ENCODE measurements at regions not wholly inside any gene's neighbourhood (a gene's known extent, or its start where the extent isn't known, plus 50 kb on each side); places are given as distances from the start of the nearest gene placed in this dataset.

- TF ChIP-seq GLIS3 (CRISPR knock-in tag; IDR thresholded peaks at IDR 0.05) (no peak), ZNF70 (CRISPR knock-in tag; IDR thresholded peaks at IDR 0.05) (no peak), PPARA (CRISPR knock-in tag; IDR thresholded peaks at IDR 0.05; ENCODE audit: borderline replicate concordance) (no peak), ZNF565 (CRISPR knock-in tag; conservative IDR thresholded peaks at IDR 0.05; ENCODE audit: low read depth) (no peak), ISL1 (CRISPR knock-in tag; IDR thresholded peaks at IDR 0.05) (no peak), TSHZ2 (CRISPR knock-in tag; IDR thresholded peaks at IDR 0.05) (no peak), CSRNP3 (CRISPR knock-in tag; IDR thresholded peaks at IDR 0.05) (no peak)
- peak; percentile 24; the same call in 1 of the 3 replicates for ATAC-seq
Measured at GRCh38 chr1:94335447-94335846, 82.7 kb upstream of the ABCD3 start.

- ATAC-seq: peak; percentile 9
- TF ChIP-seq ARNTL (CRISPR knock-in tag; IDR thresholded peaks at IDR 0.05; ENCODE audit: borderline replicate concordance, low read depth) (no peak), POU6F1 (CRISPR knock-in tag; IDR thresholded peaks at IDR 0.05; ENCODE audit: borderline replicate concordance, low read depth) (no peak), CSRNP3 (CRISPR knock-in tag; IDR thresholded peaks at IDR 0.05) (no peak), ZFP3 (CRISPR knock-in tag; IDR thresholded peaks at IDR 0.05) (no peak), GLIS3 (CRISPR knock-in tag; IDR thresholded peaks at IDR 0.05) (no peak), ZFP30 (CRISPR knock-in tag; IDR thresholded peaks at IDR 0.05) (no peak), ZC3H10 (CRISPR knock-in tag; IDR thresholded peaks at IDR 0.05) (no peak), TSHZ2 (CRISPR knock-in tag; IDR thresholded peaks at IDR 0.05) (no peak), BACH2 (CRISPR knock-in tag; IDR thresholded peaks at IDR 0.05; ENCODE audit: borderline replicate concordance) (no peak), PPARA (CRISPR knock-in tag; IDR thresholded peaks at IDR 0.05; ENCODE audit: borderline replicate concordance) (no peak), ZNF70 (CRISPR knock-in tag; IDR thresholded peaks at IDR 0.05) (no peak), OSR1 (CRISPR knock-in tag; IDR thresholded peaks at IDR 0.05) (no peak), CSDC2 (CRISPR knock-in tag; IDR thresholded peaks at IDR 0.05) (no peak), RARB (CRISPR knock-in tag; IDR thresholded peaks at IDR 0.05) (no peak), SNAI2 (CRISPR knock-in tag; IDR thresholded peaks at IDR 0.05) (no peak), ISL1 (CRISPR knock-in tag; IDR thresholded peaks at IDR 0.05) (no peak; the same call in 1 of the 2 replicates)
Measured at GRCh38 chr1:94334764-94335163, 83.4 kb upstream of the ABCD3 start.

- TF ChIP-seq PPARA (CRISPR knock-in tag; IDR thresholded peaks at IDR 0.05; ENCODE audit: borderline replicate concordance) (no peak), ZNF70 (CRISPR knock-in tag; IDR thresholded peaks at IDR 0.05) (no peak)
- ATAC-seq: no peak
Measured at GRCh38 chr1:94332952-94333351, 85.2 kb upstream of the ABCD3 start.

GRCh38 chr1:94332516-94332915 lies 85.7 kb upstream of the ABCD3 start:
- ATAC-seq: no peak
- TF ChIP-seq CREB5 (CRISPR knock-in tag; IDR thresholded peaks at IDR 0.05; ENCODE audit: low read depth) (no peak), PPARA (CRISPR knock-in tag; IDR thresholded peaks at IDR 0.05; ENCODE audit: borderline replicate concordance) (no peak), PATZ1 (CRISPR knock-in tag; IDR thresholded peaks at IDR 0.05; ENCODE audit: borderline replicate concordance) (no peak), ZC3H10 (CRISPR knock-in tag; IDR thresholded peaks at IDR 0.05) (no peak), ZNF70 (CRISPR knock-in tag; IDR thresholded peaks at IDR 0.05) (no peak)

Data from SK-N-SH treated with all-trans-retinoic acid at 6 μM for 48 hours (cell line).